ENCODE measurements at regions not wholly inside any gene's neighbourhood (a gene's known extent, or its start where the extent isn't known, plus 50 kb on each side); places are given as distances from the start of the nearest gene placed in this dataset.

DNA sequence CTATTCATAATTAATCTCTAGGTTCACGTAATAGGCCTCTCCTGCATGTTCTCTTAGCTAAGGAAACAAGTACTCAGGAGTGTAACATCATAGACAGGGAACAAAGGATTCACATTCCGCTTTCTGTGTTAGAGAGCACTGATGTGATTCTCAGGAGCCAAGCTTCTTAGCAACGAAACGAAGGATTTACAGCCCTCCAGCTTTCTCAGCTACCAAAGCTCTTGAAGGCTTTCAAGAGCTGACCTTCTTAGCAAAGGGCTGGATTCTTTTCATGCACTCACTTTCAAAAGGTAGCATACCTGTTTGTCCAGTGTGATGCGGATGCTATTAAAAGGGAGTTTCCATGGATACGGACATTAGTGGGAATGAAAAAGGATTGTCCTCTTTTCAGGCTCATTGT, 107.4 kb downstream of the TUSC1 start:
- no peak overlapping the region for H3K27ac ChIP-seq
- no peak for TF ChIP-seq ZFX (IDR thresholded peaks at IDR 0.05)
- TF ChIP-seq, protein P1, sequence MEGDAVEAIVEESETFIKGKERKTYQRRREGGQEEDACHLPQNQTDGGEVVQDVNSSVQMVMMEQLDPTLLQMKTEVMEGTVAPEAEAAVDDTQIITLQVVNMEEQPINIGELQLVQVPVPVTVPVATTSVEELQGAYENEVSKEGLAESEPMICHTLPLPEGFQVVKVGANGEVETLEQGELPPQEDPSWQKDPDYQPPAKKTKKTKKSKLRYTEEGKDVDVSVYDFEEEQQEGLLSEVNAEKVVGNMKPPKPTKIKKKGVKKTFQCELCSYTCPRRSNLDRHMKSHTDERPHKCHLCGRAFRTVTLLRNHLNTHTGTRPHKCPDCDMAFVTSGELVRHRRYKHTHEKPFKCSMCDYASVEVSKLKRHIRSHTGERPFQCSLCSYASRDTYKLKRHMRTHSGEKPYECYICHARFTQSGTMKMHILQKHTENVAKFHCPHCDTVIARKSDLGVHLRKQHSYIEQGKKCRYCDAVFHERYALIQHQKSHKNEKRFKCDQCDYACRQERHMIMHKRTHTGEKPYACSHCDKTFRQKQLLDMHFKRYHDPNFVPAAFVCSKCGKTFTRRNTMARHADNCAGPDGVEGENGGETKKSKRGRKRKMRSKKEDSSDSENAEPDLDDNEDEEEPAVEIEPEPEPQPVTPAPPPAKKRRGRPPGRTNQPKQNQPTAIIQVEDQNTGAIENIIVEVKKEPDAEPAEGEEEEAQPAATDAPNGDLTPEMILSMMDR (conservative IDR thresholded peaks at IDR 0.05) = no peak

DNA sequence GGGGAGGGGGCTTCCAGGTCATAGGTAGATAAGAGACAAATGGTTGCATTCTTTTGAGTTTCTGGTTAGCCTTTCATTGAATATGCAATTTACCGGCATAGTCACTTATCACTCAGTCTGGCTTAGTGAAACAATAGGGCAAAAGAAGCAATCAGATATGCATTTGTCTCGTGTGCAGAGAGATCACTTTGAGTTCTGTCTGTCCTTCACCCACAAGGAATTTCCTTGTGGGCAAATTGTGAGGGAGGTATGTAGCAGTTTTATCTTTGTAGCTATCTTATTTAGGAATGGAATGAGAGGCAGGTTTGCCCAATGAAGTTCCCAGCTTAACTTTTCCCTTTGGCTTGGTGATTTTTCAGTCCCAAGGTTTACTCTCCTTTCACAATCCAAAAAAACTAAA, 116.1 kb downstream of the TUSC1 start:
- TF ChIP-seq, protein P1 (conservative IDR thresholded peaks at IDR 0.05) = no peak
- TF ChIP-seq ZFX (IDR thresholded peaks at IDR 0.05) = no peak
- no peak overlapping the region for H3K27ac ChIP-seq

DNA sequence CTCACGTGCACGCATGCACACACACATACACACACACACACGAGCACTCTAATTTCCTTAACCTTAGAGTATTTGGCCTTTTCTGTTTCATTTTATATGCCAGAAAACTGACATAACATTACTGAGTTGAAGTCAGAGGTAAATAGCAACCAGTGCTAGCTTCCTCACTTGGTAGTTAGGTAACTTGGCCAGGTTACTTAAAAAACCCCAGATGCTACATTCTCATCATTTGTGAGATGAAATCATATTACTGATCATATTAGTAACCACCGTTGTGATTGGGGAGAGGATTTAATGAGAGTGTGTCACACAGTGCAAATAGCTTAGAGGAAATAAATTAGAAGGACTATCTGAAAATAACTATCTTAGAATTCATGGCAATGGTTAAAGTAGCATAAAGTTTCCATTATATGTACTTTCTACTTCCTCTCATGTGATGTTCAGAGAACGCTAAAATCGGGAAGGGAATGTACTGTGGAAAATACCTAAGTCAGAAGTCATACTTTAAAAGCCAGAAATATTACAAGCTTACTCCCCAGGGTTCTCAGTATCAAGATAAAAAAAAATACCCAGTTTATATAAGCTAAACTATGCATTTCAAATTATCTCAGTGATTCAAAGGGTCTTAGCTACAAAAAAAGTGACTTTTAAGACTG, 120.5 kb downstream of the TUSC1 start:
- H3K27ac ChIP-seq = no peak overlapping the region

DNA sequence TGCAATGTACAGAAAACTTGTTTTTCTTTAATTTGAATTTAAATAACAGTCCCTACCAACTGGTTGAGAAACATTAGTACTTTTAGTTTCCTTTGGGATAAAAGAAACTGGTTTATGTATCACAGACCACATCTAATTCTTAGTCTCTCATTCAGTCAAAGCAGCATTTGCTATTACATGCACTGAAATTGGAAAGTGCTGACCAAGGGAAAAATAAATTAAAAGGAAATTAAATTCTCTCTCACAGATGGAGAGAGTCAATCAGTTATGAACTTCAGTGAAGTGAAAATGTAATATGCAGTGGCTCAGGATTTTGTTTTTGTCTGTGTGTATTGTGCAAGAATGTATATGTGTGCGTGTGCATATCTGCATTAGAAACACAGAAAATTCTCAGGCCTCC, 121.7 kb downstream of the TUSC1 start:
- TF ChIP-seq, protein P1 (conservative IDR thresholded peaks at IDR 0.05) = no peak
- TF ChIP-seq ZFX (IDR thresholded peaks at IDR 0.05) = no peak
- H3K27ac ChIP-seq = no peak overlapping the region

More for the DNA sequence above, 120.5 kb downstream of the TUSC1 start:
- TF ChIP-seq, protein P1 (conservative IDR thresholded peaks at IDR 0.05) = no peak
- TF ChIP-seq ZFX (IDR thresholded peaks at IDR 0.05) = no peak

DNA sequence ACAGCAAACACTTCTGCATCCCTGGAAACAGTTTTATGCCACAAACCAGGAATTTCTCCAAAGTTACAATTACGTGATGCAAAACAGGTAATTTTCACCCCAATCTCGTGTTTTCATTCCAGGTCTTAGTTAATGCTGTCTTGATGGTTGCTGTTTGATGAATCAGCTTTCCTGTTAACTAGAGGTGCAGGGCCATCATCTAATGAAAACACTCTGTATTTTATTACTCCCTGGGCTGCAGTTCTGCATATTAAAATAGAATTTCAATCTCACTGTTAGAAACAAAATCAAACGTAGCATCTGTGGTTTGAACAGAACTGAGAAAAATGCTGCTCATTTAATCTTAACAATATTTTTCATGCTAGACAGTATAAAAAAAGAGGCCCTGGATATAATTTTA, 129.4 kb downstream of the TUSC1 start:
- no peak overlapping the region for H3K27ac ChIP-seq
- TF ChIP-seq, protein P1 (conservative IDR thresholded peaks at IDR 0.05) = no peak
- no peak for TF ChIP-seq ZFX (IDR thresholded peaks at IDR 0.05)

DNA sequence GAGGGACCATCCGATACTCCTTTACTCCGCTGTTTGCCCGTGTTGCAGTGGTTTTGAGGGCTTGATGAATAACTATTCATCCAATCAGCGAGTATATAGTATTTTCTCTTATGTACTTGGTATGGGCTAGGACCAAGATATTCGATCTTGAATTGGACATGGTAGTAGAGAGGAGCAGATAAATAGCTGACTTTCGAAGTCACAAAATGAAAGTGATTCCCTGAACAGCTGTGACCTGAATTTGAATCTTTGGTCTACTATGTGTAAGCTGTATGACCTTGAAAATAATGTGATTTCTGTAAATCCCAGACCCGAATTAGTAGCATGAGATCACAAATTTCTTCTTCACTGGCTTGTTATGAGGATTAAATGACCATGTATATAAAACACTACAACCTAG, 134.4 kb downstream of the TUSC1 start:
- TF ChIP-seq, protein P1 (conservative IDR thresholded peaks at IDR 0.05) = no peak
- TF ChIP-seq ZFX (IDR thresholded peaks at IDR 0.05) = no peak
- H3K27ac ChIP-seq = no peak overlapping the region

DNA sequence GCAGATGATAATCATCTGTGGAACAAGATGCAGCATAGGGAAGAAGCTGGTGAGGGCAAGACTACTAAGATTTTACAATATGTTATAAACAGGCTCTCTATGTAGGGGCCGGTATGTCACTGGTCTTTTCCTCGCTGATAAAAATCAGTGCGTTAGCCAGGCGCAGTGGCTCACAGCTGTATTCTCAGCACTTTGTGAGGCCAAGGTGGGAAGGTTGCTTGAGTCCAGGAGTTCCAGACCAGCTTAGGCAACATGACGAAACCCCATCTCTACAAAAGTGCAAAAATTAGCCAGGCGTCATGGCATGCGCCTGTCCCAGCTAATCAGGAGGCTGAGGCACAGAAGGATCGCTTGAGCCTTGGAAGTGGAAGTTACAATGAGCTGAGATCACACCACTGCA, 135.9 kb downstream of the TUSC1 start:
- TF ChIP-seq, protein P1 (conservative IDR thresholded peaks at IDR 0.05) = no peak
- no peak for TF ChIP-seq ZFX (IDR thresholded peaks at IDR 0.05)
- no peak overlapping the region for H3K27ac ChIP-seq

All from C4-2B (cell line).